Transverse colon (tissue), 4 donors: ENCODE measurements at regions not wholly inside any gene's neighbourhood (a gene's known extent, or its start where the extent isn't known, plus 50 kb on each side); places are given as distances from the start of the nearest gene placed in this dataset.

Experiments used
- DNase-seq: peaks from one replicate; pipeline ENCODE4 v3.0.0-alpha.2; 2019
- H3K27ac ChIP-seq, 4 donors: fragments of 200-600 bp; sonication (generic); 2 replicates each; pipeline ENCODE4 v1.5.1; 2016 to 2018; ENCODE audit warnings: inconsistent platforms in 4 of 4
- H3K27me3 ChIP-seq: fragments of 200-600 bp; sonication (generic); 2 replicates; pipeline ENCODE4 v1.5.1; 2017; ENCODE audit warnings: inconsistent platforms
- H3K36me3 ChIP-seq, 4 donors: fragments of 200-600 bp; sonication (generic); 2 replicates each; pipeline ENCODE4 v1.5.1; 2017 to 2019; ENCODE audit warnings: inconsistent platforms in 4 of 4
- H3K4me1 ChIP-seq, 4 donors: fragments of 200-600 bp; sonication (generic); 2 replicates each; pipeline ENCODE4 v1.5.1; 2017 to 2020; ENCODE audit warnings: inconsistent platforms in 4 of 4
- H3K4me3 ChIP-seq, 4 donors: fragments of 200-600 bp; sonication (generic); 1 replicate in 1 of 4; 2 replicates in 3 of 4; pipeline versions ENCODE4 v1.5.1 to v1.6.1; 2017 to 2019; ENCODE audit warnings: inconsistent platforms in 4 of 4
- H3K9me3 ChIP-seq, 2 donors: fragments of 200-600 bp; sonication (generic); 2 replicates each; pipeline ENCODE4 v1.5.1; 2017 to 2019; ENCODE audit warnings: inconsistent platforms in 2 of 2
- EP300 ChIP-seq: sonication (generic); formaldehyde crosslinking; IDR thresholded peaks from one replicate; pipeline ENCODE4 v1.6.1; 2017; ENCODE audit warnings: antibody characterized with exemption, low read depth
- POLR2A ChIP-seq: fragments of 450-650 bp; IDR thresholded peaks from one replicate; pipeline ENCODE4 v1.6.1; 2016; ENCODE audit warnings: antibody characterized with exemption, mild to moderate bottlenecking, moderate library complexity
- POLR2AphosphoS5 ChIP-seq, 3 donors: sonication (generic); formaldehyde crosslinking; IDR thresholded peaks; one replicate each; pipeline ENCODE4 v1.6.1; 2016; ENCODE audit warnings: antibody characterized with exemption in 3 of 3
- WGBS, 2 donors: methylation state at CpG; one replicate each; pipeline ENCODE4 v1.1.5; 2018; ENCODE audit warnings: low coverage in 1 of 2; 5-methylcytosine and 5-hydroxymethylcytosine counted together
- in situ Hi-C, 4 donors: fragments of 200-750 bp; cut with MboI; loops; one replicate each; pipeline versions ENCODE4 v1.15.0 to v1.15.1; 2017; ENCODE audit warnings: low sequenced_read_pairs in 3 of 4, low pct_ligation_motif_present in 1 of 4, low pct_unique_long_range_greater_than_20kb in 1 of 4
- intact Hi-C: fragments of 100-400 bp; cut with DNase I; formaldehyde crosslinking; loops from one replicate; pipeline ENCODE4 v1.15.1; 2023; ENCODE audit warnings: low total_unique reads
- TF ChIP-seq, protein P1 (sequence below), 5 experiments: fragments of 200-600 bp in 3 of 5; fragments of 450-650 bp in 2 of 5; sonication (generic) in 3 of 5; IDR thresholded peaks; 1 replicate in 2 of 5; 2 replicates in 3 of 5; pipeline ENCODE4 v1.5.1; 2016 to 2017; ENCODE audit warnings: antibody characterized with exemption in 5 of 5, inconsistent platforms in 3 of 5, mild to moderate bottlenecking in 2 of 5, moderate library complexity in 1 of 5

DNA sequence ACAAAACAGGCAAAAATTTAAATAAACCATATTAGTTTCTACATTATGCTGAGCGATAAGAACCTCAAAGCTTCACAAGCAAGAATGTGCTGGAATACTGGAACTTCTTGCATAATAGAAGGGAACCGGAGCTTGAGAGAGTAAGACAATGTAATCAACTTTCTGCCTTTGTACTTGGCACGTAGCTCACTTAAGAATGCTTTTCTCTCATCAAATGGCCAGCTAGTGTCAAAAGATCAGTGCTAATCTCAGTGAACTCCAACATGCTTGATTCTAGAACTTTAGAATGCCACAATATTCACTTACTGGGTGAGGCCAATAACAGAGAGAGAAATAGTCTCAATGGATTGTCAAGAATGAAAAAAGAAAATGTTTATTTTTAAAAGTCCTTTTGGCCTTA lies 486.1 kb upstream of the LRRC7 start:
- Histone ChIP-seq H3K9me3 (no peaks in the 10 kb centered on the region), H3K4me3 (no peak overlapping the region), H3K36me3 (no peaks in the 10 kb centered on the region), H3K27me3 (no peaks in the 10 kb centered on the region), H3K27ac (no peak overlapping the region), H3K4me1 (no peaks in the 10 kb centered on the region)
- TF ChIP-seq POLR2A, result no peak
- TF ChIP-seq POLR2AphosphoS5 (IDR thresholded peaks at IDR 0.05), result no peak
- TF ChIP-seq, protein P1, sequence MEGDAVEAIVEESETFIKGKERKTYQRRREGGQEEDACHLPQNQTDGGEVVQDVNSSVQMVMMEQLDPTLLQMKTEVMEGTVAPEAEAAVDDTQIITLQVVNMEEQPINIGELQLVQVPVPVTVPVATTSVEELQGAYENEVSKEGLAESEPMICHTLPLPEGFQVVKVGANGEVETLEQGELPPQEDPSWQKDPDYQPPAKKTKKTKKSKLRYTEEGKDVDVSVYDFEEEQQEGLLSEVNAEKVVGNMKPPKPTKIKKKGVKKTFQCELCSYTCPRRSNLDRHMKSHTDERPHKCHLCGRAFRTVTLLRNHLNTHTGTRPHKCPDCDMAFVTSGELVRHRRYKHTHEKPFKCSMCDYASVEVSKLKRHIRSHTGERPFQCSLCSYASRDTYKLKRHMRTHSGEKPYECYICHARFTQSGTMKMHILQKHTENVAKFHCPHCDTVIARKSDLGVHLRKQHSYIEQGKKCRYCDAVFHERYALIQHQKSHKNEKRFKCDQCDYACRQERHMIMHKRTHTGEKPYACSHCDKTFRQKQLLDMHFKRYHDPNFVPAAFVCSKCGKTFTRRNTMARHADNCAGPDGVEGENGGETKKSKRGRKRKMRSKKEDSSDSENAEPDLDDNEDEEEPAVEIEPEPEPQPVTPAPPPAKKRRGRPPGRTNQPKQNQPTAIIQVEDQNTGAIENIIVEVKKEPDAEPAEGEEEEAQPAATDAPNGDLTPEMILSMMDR (IDR thresholded peaks at IDR 0.05), result no peak
- no peak for TF ChIP-seq EP300
- DNase-seq, result no peak
- in situ Hi-C loops, result no loop called here
- intact Hi-C loops, result loop anchor here (10.0 kb wide), 1 partner anchor 1573 kb away; no protein-coding TSS in a partner anchor
- 60 to 63% methylated on average over 3 of the region's 3 CpGs for WGBS, 2 donors

DNA sequence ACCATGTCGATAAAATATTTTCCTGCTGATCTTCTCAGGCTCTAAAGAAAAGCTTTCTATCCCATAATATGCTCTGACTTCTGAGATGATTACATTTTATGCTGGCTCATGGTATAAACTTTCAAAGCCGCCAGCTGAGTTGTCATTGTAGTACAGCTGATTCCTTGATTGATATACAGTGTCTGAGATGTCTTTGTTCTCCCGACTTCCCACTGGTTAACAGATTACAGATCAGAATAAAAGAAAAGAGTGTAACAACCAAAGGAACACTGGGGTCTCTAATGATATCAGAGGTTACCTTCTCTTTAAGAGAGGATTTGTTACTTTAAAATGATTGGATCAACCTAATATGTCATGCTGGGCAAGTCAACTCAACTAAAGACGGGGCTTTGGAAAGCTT lies 485.4 kb upstream of the LRRC7 start:
- Histone ChIP-seq H3K4me3 (no peak overlapping the region), H3K36me3 (no peaks in the 10 kb centered on the region), H3K4me1 (no peaks in the 10 kb centered on the region), H3K9me3 (no peaks in the 10 kb centered on the region), H3K27ac (no peak overlapping the region), H3K27me3 (no peaks in the 10 kb centered on the region)
- in situ Hi-C loops, result no loop called here
- intact Hi-C loops, result loop anchor here (10.0 kb wide), 1 partner anchor 1572 kb away; no protein-coding TSS in a partner anchor
- DNase-seq, result no peak
- 67 to 76% methylated on average over 4 of the region's 4 CpGs for WGBS, 2 donors
- TF ChIP-seq, protein P1 (IDR thresholded peaks at IDR 0.05), result no peak
- TF ChIP-seq POLR2AphosphoS5 (IDR thresholded peaks at IDR 0.05) (no peak), EP300 (no peak), POLR2A (no peak)

DNA sequence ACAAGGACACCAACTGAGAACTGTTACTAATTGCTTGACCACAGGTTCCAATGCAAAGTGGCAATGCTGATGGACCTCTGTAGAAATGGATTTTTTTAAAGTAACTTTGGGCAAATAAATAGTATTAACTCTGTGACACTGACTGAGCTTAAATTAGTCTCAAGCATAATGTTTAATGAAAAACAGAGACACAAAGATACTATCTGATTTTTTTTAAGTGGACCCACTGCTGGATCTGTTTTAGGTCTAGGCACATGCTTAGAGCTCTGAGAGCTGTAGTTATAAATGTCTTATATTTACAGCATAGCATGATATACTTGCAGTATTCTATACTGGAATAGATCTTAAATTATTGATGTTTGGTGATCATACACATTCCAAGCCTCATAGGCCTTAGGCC lies 481.6 kb upstream of the LRRC7 start:
- no peak for DNase-seq
- no peak overlapping the region for H3K27ac ChIP-seq
- H3K4me1 ChIP-seq, result no peaks in the 10 kb centered on the region
- in situ Hi-C loops (no loop called here), intact Hi-C loops (loop anchor here (10.0 kb wide), 1 partner anchor 1569 kb away; no protein-coding TSS in a partner anchor)
- TF ChIP-seq, protein P1 (IDR thresholded peaks at IDR 0.05), result no peak
- TF ChIP-seq POLR2AphosphoS5 (IDR thresholded peaks at IDR 0.05) (no peak), POLR2A (no peak), EP300 (no peak)
- H3K36me3 ChIP-seq, result no peaks in the 10 kb centered on the region
- no peak overlapping the region for H3K4me3 ChIP-seq
- peaks cover 0 to 4% of the 10 kb centered on the region in 2 donors for H3K9me3 ChIP-seq
- no peaks in the 10 kb centered on the region for H3K27me3 ChIP-seq

DNA sequence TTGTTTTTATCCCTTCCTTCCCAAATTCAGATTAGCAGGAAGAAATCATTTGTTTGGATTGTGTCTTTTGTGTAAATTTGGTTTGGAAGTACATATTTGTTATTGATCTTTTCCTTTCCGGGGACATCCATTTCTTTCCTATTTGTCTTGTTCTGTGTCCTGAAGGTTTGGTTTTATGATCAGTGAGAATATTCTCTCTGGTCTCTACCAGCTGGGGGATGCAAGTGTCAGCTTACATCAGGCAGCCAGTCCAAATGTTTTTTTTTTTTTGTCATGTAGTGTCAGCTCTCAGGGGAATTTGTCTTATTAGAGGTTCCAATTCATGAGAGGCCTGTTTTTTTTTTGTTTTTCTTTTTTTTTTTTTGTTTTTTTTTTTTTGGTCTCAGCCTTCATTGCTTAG lies 479.2 kb upstream of the LRRC7 start:
- H3K27ac ChIP-seq, result no peak overlapping the region
- WGBS, 2 donors, result 44 to 75% methylated on average over 1 of the region's 1 CpG
- H3K27me3 ChIP-seq, result no peaks in the 10 kb centered on the region
- intact Hi-C loops, result loop anchor here (10.0 kb wide), 1 partner anchor 1566 kb away; no protein-coding TSS in a partner anchor
- H3K9me3 ChIP-seq, result peaks cover 0 to 4% of the 10 kb centered on the region in 2 donors
- no peak for DNase-seq
- in situ Hi-C loops, result no loop called here
- H3K4me3 ChIP-seq, result no peak overlapping the region
- TF ChIP-seq POLR2A (no peak), EP300 (no peak), POLR2AphosphoS5 (IDR thresholded peaks at IDR 0.05) (no peak)
- TF ChIP-seq, protein P1 (IDR thresholded peaks at IDR 0.05), result no peak
- no peaks in the 10 kb centered on the region for H3K36me3 ChIP-seq
- H3K4me1 ChIP-seq, result no peaks in the 10 kb centered on the region
